ENCODE measurements at regions not wholly inside any gene's neighbourhood (a gene's known extent, or its start where the extent isn't known, plus 50 kb on each side); places are given as distances from the start of the nearest gene placed in this dataset.

DNA sequence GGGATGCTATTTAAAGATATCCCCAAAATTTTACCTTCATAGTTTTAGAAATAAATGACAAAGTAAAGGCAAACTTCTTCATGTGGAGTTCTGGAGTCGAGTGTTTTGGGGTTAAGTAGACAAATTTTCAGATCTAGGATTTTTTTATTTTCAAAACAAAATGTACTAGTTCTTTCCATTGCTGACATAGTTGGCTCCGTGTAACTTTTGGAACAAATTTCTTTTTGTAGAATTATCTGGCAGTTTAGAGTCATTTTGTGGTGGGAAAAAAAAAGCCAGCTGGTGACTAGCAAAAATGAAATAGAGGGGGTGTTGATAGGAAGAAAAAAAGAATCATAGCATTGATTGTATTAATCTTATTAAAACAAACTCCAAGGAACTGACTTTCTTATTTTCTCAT is 131.6 kb upstream of the TCF21 start (continued):
- TF ChIP-seq CBX5 (IDR thresholded peaks at IDR 0.05; ENCODE audit: low read depth) (no peak), DPF2 (IDR thresholded peaks at IDR 0.05) (no peak), SMARCA5 (IDR thresholded peaks at IDR 0.05) (no peak), ZNF24 (IDR thresholded peaks at IDR 0.05) (no peak), HDAC2 (IDR thresholded peaks at IDR 0.05) (no peak), SIX5 (IDR thresholded peaks at IDR 0.05; ENCODE audit: low read depth, low read length, severe bottlenecking) (no peak)

DNA sequence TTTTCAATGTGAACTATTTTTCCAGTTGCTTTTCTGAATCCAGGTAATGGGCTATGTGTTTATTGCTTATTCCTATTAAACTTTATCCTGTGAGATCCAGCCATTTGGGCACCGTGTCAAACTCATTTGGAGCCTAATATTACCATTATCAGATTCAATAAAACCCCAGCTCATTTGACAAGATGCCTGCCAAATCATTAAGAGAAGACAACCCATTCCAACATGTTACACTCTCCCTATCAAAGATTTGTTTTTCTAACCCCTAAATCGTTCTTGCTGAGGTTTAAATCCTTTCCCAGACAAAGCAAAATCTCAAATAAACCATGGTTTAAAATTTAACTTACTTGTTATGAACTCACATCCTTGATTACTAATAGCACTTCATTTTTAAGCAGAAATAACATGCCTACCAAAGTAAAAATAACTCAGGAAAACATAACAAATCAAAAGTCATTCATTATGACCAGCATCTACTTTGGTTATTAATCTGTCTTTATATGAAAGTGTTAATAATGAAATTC is 130.0 kb upstream of the TCF21 start:
- no peaks in the 10 kb centered on the region for H3K27me3 ChIP-seq (replicated peaks in 1 of 2; ENCODE audit: control insufficient read depth in 2 of 2, insufficient read depth in 2 of 2, low read length in 1 of 2)
- H3K9ac ChIP-seq (ENCODE audit: control insufficient read depth, insufficient read depth, low read length): no peak overlapping the region
- SMC1A ChIA-PET (ENCODE audit: uncharacterized antibody, unreplicated experiment): no interaction called here
- H2AFZ ChIP-seq (ENCODE audit: control insufficient read depth, low read depth, low read length): no peak overlapping the region
- CTCF ChIA-PET: no interaction called here
- H3K4me3 ChIP-seq: no peak overlapping the region
- BruUV-seq (replicated peaks): no TSS peak
- no peaks in the 10 kb centered on the region for H4K20me1 ChIP-seq (ENCODE audit: control insufficient read depth, insufficient read depth)
- no peak overlapping the region for H3K4me2 ChIP-seq (ENCODE audit: control insufficient read depth, insufficient read depth)
- ATAC-seq: no peak
- POLR2A ChIA-PET: no interaction called here
- no peak overlapping the region for H3K27ac ChIP-seq (ENCODE audit: control insufficient read depth, insufficient read depth)
- H3K36me3 ChIP-seq (ENCODE audit: control insufficient read depth in 2 of 2, insufficient read depth in 2 of 2, low read length in 1 of 2): no peaks in the 10 kb centered on the region
- RAD21 ChIA-PET (ENCODE audit: unreplicated experiment): no interaction called here
- H3K4me1 ChIP-seq (ENCODE audit: control insufficient read depth, insufficient read depth, low read length): no peaks in the 10 kb centered on the region
- TF ChIP-seq NFYB (IDR thresholded peaks at IDR 0.05; ENCODE audit: insufficient read depth, low read depth, low read length) (no peak), DPF2 (IDR thresholded peaks at IDR 0.05) (no peak), NFYA (IDR thresholded peaks at IDR 0.05; ENCODE audit: borderline replicate concordance, low read depth, low read length) (no peak), HDGF (IDR thresholded peaks at IDR 0.05) (no peak), ZNF622 (IDR thresholded peaks at IDR 0.05) (no peak), CREB1 (IDR thresholded peaks at IDR 0.05; ENCODE audit: low read depth) (no peak), NR2C1 (IDR thresholded peaks at IDR 0.05) (no peak), CEBPB (IDR thresholded peaks at IDR 0.05; ENCODE audit: borderline replicate concordance in 1 of 2, low read depth in 2 of 2, low read length in 2 of 2) (no peak), BCL11A (IDR thresholded peaks at IDR 0.05; ENCODE audit: low read depth, low read length) (no peak), CBFB (IDR thresholded peaks at IDR 0.05; ENCODE audit: low read depth) (no peak), BRCA1 (IDR thresholded peaks at IDR 0.05; ENCODE audit: low read depth, low read length) (no peak), ZNF24 (IDR thresholded peaks at IDR 0.05) (no peak), HCFC1 (IDR thresholded peaks at IDR 0.05; ENCODE audit: low read length) (no peak)
- TF ChIP-seq, protein P1, sequence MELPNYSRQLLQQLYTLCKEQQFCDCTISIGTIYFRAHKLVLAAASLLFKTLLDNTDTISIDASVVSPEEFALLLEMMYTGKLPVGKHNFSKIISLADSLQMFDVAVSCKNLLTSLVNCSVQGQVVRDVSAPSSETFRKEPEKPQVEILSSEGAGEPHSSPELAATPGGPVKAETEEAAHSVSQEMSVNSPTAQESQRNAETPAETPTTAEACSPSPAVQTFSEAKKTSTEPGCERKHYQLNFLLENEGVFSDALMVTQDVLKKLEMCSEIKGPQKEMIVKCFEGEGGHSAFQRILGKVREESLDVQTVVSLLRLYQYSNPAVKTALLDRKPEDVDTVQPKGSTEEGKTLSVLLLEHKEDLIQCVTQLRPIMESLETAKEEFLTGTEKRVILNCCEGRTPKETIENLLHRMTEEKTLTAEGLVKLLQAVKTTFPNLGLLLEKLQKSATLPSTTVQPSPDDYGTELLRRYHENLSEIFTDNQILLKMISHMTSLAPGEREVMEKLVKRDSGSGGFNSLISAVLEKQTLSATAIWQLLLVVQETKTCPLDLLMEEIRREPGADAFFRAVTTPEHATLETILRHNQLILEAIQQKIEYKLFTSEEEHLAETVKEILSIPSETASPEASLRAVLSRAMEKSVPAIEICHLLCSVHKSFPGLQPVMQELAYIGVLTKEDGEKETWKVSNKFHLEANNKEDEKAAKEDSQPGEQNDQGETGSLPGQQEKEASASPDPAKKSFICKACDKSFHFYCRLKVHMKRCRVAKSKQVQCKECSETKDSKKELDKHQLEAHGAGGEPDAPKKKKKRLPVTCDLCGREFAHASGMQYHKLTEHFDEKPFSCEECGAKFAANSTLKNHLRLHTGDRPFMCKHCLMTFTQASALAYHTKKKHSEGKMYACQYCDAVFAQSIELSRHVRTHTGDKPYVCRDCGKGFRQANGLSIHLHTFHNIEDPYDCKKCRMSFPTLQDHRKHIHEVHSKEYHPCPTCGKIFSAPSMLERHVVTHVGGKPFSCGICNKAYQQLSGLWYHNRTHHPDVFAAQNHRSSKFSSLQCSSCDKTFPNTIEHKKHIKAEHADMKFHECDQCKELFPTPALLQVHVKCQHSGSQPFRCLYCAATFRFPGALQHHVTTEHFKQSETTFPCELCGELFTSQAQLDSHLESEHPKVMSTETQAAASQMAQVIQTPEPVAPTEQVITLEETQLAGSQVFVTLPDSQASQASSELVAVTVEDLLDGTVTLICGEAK (IDR thresholded peaks at IDR 0.05; ENCODE audit: borderline replicate concordance): no peak
- TF ChIP-seq, protein P2, sequence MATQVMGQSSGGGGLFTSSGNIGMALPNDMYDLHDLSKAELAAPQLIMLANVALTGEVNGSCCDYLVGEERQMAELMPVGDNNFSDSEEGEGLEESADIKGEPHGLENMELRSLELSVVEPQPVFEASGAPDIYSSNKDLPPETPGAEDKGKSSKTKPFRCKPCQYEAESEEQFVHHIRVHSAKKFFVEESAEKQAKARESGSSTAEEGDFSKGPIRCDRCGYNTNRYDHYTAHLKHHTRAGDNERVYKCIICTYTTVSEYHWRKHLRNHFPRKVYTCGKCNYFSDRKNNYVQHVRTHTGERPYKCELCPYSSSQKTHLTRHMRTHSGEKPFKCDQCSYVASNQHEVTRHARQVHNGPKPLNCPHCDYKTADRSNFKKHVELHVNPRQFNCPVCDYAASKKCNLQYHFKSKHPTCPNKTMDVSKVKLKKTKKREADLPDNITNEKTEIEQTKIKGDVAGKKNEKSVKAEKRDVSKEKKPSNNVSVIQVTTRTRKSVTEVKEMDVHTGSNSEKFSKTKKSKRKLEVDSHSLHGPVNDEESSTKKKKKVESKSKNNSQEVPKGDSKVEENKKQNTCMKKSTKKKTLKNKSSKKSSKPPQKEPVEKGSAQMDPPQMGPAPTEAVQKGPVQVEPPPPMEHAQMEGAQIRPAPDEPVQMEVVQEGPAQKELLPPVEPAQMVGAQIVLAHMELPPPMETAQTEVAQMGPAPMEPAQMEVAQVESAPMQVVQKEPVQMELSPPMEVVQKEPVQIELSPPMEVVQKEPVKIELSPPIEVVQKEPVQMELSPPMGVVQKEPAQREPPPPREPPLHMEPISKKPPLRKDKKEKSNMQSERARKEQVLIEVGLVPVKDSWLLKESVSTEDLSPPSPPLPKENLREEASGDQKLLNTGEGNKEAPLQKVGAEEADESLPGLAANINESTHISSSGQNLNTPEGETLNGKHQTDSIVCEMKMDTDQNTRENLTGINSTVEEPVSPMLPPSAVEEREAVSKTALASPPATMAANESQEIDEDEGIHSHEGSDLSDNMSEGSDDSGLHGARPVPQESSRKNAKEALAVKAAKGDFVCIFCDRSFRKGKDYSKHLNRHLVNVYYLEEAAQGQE (IDR thresholded peaks at IDR 0.05; ENCODE audit: low read depth, low read length): no peak
- intact Hi-C loops (cut with micrococcal nuclease; ENCODE audit: unreplicated experiment): no loop called here
- in situ Hi-C loops (cut with MboI): no loop called here
- WGBS (ENCODE audit: insufficient coverage, insufficient replicate concordance, low lambda C conversion rate, missing lambda C conversion rate): 2% methylated on average over 2 of the region's 2 CpGs
- DNase-seq (ENCODE audit: low read depth, low spot score): no peak
- no peak for FAIRE-seq
- no peaks in the 10 kb centered on the region for H3K9me3 ChIP-seq (replicated peaks; ENCODE audit: control insufficient read depth, insufficient read depth, low read length)
- H3K79me2 ChIP-seq (ENCODE audit: control insufficient read depth, insufficient read depth, low read length): no peaks in the 10 kb centered on the region
